ENCODE measurements at regions not wholly inside any gene's neighbourhood (a gene's known extent, or its start where the extent isn't known, plus 50 kb on each side); places are given as distances from the start of the nearest gene placed in this dataset.
A peak's percentile ranks its signal among the peaks of the same experiment; 100 is the strongest.

- Histone ChIP-seq H3K4me1 (ENCODE audit: low read depth, poor library complexity, severe bottlenecking) (peaks cover 4% of the 10 kb centered on the region), H3K79me2 (ENCODE audit: insufficient read depth, low read depth) (no peaks in the 10 kb centered on the region), H4K20me1 (ENCODE audit: insufficient read depth) (no peaks in the 10 kb centered on the region), H3K36me3 (ENCODE audit: insufficient read depth) (no peaks in the 10 kb centered on the region), H3K9ac (no peak overlapping the region), H3K27ac (no peak overlapping the region), H3K27me3 (ENCODE audit: insufficient read depth, low read depth) (no peaks in the 10 kb centered on the region), H3K4me2 (no peak overlapping the region), H2AFZ (ENCODE audit: low read depth) (no peak overlapping the region), H3K4me3 (IDR thresholded peaks at IDR 0.05; ENCODE audit: insufficient read depth, low read depth, low read length) (no peak overlapping the region)
- TF ChIP-seq CTCF (conservative IDR thresholded peaks at IDR 0.05; ENCODE audit: low read depth, low read length), result no peak
Measured at GRCh38 chr14:65826946-65827345, 414.4 kb downstream of the FUT8 start.

DNA sequence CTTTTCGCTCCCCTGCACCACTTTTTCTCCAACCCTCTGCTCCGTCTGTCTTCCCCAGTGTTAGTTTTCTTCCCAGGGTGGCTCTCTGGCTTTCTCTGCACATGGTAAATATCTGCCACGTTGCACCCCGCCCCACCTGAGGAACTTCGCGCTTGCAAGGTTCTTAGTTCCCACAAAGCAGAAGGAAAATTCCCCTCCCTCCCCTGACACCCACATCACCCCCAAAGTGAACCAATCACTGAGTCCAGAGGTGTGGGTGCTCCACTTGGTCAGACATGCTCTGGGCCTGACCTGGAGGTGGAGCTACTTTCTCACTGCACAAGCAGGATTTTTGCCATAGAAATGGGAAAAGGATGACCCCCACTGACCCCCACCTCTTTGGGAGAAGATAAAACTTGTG is 415.0 kb downstream of the FUT8 start:
- no peak for TF ChIP-seq CTCF (conservative IDR thresholded peaks at IDR 0.05; ENCODE audit: low read depth, low read length)
- no peak overlapping the region for H3K9ac ChIP-seq
- no peak overlapping the region for H3K27ac ChIP-seq
- no peaks in the 10 kb centered on the region for H3K79me2 ChIP-seq (ENCODE audit: insufficient read depth, low read depth)
- no peaks in the 10 kb centered on the region for H3K27me3 ChIP-seq (ENCODE audit: insufficient read depth, low read depth)
- H3K4me3 ChIP-seq (IDR thresholded peaks at IDR 0.05; ENCODE audit: insufficient read depth, low read depth, low read length), result no peak overlapping the region
- H3K36me3 ChIP-seq (ENCODE audit: insufficient read depth), result no peaks in the 10 kb centered on the region
- H3K4me2 ChIP-seq, result no peak overlapping the region
- H4K20me1 ChIP-seq (ENCODE audit: insufficient read depth), result no peaks in the 10 kb centered on the region
- peaks cover 4% of the 10 kb centered on the region for H3K4me1 ChIP-seq (ENCODE audit: low read depth, poor library complexity, severe bottlenecking)
- no peak overlapping the region for H2AFZ ChIP-seq (ENCODE audit: low read depth)

- Histone ChIP-seq H3K9ac (no peak overlapping the region), H2AFZ (ENCODE audit: low read depth) (no peak overlapping the region), H3K36me3 (ENCODE audit: insufficient read depth) (no peaks in the 10 kb centered on the region), H3K4me2 (no peak overlapping the region), H3K4me3 (IDR thresholded peaks at IDR 0.05; ENCODE audit: insufficient read depth, low read depth, low read length) (no peak overlapping the region), H3K27ac (no peak overlapping the region), H4K20me1 (ENCODE audit: insufficient read depth) (no peaks in the 10 kb centered on the region), H3K27me3 (ENCODE audit: insufficient read depth, low read depth) (no peaks in the 10 kb centered on the region), H3K79me2 (ENCODE audit: insufficient read depth, low read depth) (no peaks in the 10 kb centered on the region), H3K4me1 (ENCODE audit: low read depth, poor library complexity, severe bottlenecking) (peaks cover 4% of the 10 kb centered on the region)
- TF ChIP-seq CTCF (conservative IDR thresholded peaks at IDR 0.05; ENCODE audit: low read depth, low read length), result no peak
Measured at GRCh38 chr14:65828396-65828795, 415.9 kb downstream of the FUT8 start.

- Histone ChIP-seq H3K27me3 (ENCODE audit: insufficient read depth, low read depth) (no peaks in the 10 kb centered on the region), H3K4me3 (IDR thresholded peaks at IDR 0.05; ENCODE audit: insufficient read depth, low read depth, low read length) (no peak overlapping the region), H3K27ac (no peak overlapping the region), H3K79me2 (ENCODE audit: insufficient read depth, low read depth) (no peaks in the 10 kb centered on the region), H3K36me3 (ENCODE audit: insufficient read depth) (no peaks in the 10 kb centered on the region), H3K4me2 (no peak overlapping the region), H4K20me1 (ENCODE audit: insufficient read depth) (no peaks in the 10 kb centered on the region), H2AFZ (ENCODE audit: low read depth) (no peak overlapping the region), H3K4me1 (ENCODE audit: low read depth, poor library complexity, severe bottlenecking) (no peaks in the 10 kb centered on the region), H3K9ac (no peak overlapping the region)
- 0 out of 2 replicates have a peak, but pooled peaks have one; percentile 21 for TF ChIP-seq CTCF (conservative IDR thresholded peaks at IDR 0.05; ENCODE audit: low read depth, low read length)
Measured at GRCh38 chr14:65832431-65833266, 420.1 kb downstream of the FUT8 start.

Data from KMS-11 (cell line).